HEK293 (cell line): ENCODE measurements at regions not wholly inside any gene's neighbourhood (a gene's known extent, or its start where the extent isn't known, plus 50 kb on each side); places are given as distances from the start of the nearest gene placed in this dataset.
A peak's percentile ranks its signal among the peaks of the same experiment; 100 is the strongest.

ENCODE experiments used
- CTCF ChIA-PET: fragments of 350-600 bp; formaldehyde crosslinking; extraction: SDS; loops from one replicate; lab custom pipeline; 2021; ENCODE audit warnings: antibody characterized with exemption; lab: Yijun Ruan, JAX
- POLR2A ChIA-PET: fragments of 300-600 bp; formaldehyde crosslinking; extraction: SDS; loops from one replicate; lab custom pipeline; 2020; ENCODE audit warnings: antibody characterized with exemption, inconsistent platforms; lab: Yijun Ruan, JAX
- H3K27ac ChIP-seq: fragments of 200-500 bp; sonication (Bioruptor generic); 2 replicates; pipeline ENCODE4 v1.5.1; 2014; ENCODE audit warnings: low read depth, low read length, control low read depth, inconsistent platforms; ENCODE audit errors: extremely low read depth
- H3K36me3 ChIP-seq, 2 experiments: fragments of 200-500 bp in 1 of 2; sonication (Bioruptor generic) in 1 of 2; 1 replicate in 1 of 2; 2 replicates in 1 of 2; pipeline ENCODE4 v1.5.1; 2014 to 2017; ENCODE audit warnings: inconsistent platforms in 2 of 2, low read length in 2 of 2; ENCODE audit not compliant: control insufficient read depth in 2 of 2, insufficient read depth in 1 of 2
- H3K4me1 ChIP-seq: fragments of 200-500 bp; sonication (Bioruptor generic); 2 replicates; pipeline ENCODE4 v1.5.1; 2014; ENCODE audit warnings: mild to moderate bottlenecking, low read length, inconsistent platforms; ENCODE audit not compliant: control insufficient read depth, insufficient read depth
- H3K4me3 ChIP-seq: 2 replicates; pipeline ENCODE4 v1.5.1; 2011; ENCODE audit warnings: low read depth, mild to moderate bottlenecking, control low read depth, low read length, moderate library complexity
- H3K9me3 ChIP-seq: fragments of 200-500 bp; sonication (Bioruptor generic); 2 replicates; pipeline ENCODE4 v1.5.1; 2014; ENCODE audit warnings: low read depth, low read length, inconsistent platforms; ENCODE audit not compliant: control insufficient read depth, insufficient read depth
- KLF9 ChIP-seq: fragments of 450-650 bp; formaldehyde crosslinking; IDR thresholded peaks from 2 replicates; pipeline ENCODE4 v1.5.1; 2016; ENCODE audit warnings: missing biosample characterization, missing genetic modification characterization, low read depth
- MYNN ChIP-seq: fragments of 450-650 bp; formaldehyde crosslinking; IDR thresholded peaks from 2 replicates; pipeline ENCODE4 v1.5.1; 2016; ENCODE audit warnings: missing biosample characterization, missing genetic modification characterization, borderline replicate concordance
- SCRT1 ChIP-seq: fragments of 450-650 bp; formaldehyde crosslinking; IDR thresholded peaks from 2 replicates; pipeline ENCODE4 v1.5.1; 2016; ENCODE audit warnings: missing biosample characterization, missing genetic modification characterization, borderline replicate concordance
- ZBTB21 ChIP-seq: fragments of 450-650 bp; formaldehyde crosslinking; IDR thresholded peaks from 2 replicates; pipeline ENCODE4 v1.5.1; 2017; ENCODE audit warnings: missing biosample characterization, missing genetic modification characterization
- ZBTB26 ChIP-seq: fragments of 450-650 bp; formaldehyde crosslinking; optimal IDR thresholded peaks from 2 replicates; pipeline ENCODE3; 2016; ENCODE audit warnings: missing biosample characterization, mild to moderate bottlenecking, missing genetic modification characterization
- ZFP3 ChIP-seq: fragments of 450-650 bp; formaldehyde crosslinking; IDR thresholded peaks from 2 replicates; pipeline ENCODE4 v1.5.1; 2016; ENCODE audit warnings: low read depth, missing biosample characterization, missing genetic modification characterization
- ZNF146 ChIP-seq: fragments of 450-650 bp; formaldehyde crosslinking; IDR thresholded peaks from 2 replicates; pipeline ENCODE4 v1.5.1; 2016; ENCODE audit warnings: missing biosample characterization, missing genetic modification characterization
- ZNF155 ChIP-seq: fragments of 450-650 bp; formaldehyde crosslinking; IDR thresholded peaks from 2 replicates; pipeline ENCODE4 v1.5.1; 2016; ENCODE audit warnings: missing biosample characterization, missing genetic modification characterization
- ZNF169 ChIP-seq: fragments of 450-650 bp; formaldehyde crosslinking; IDR thresholded peaks from 2 replicates; pipeline ENCODE4 v1.5.1; 2016; ENCODE audit warnings: missing biosample characterization, missing genetic modification characterization
- ZNF394 ChIP-seq: fragments of 450-650 bp; formaldehyde crosslinking; IDR thresholded peaks from 2 replicates; pipeline ENCODE4 v1.5.1; 2016; ENCODE audit warnings: missing biosample characterization, missing genetic modification characterization, mild to moderate bottlenecking, moderate library complexity, borderline replicate concordance
- ZNF488 ChIP-seq: fragments of 450-650 bp; formaldehyde crosslinking; IDR thresholded peaks from 2 replicates; pipeline ENCODE4 v1.5.1; 2016; ENCODE audit warnings: missing biosample characterization, missing genetic modification characterization
- ZNF561 ChIP-seq: fragments of 450-650 bp; IDR thresholded peaks from 2 replicates; pipeline ENCODE4 v1.5.1; 2018; ENCODE audit warnings: missing biosample characterization, missing genetic modification characterization, borderline replicate concordance
- ZNF704 ChIP-seq: fragments of 450-650 bp; formaldehyde crosslinking; IDR thresholded peaks from 2 replicates; pipeline ENCODE4 v1.5.1; 2016; ENCODE audit warnings: missing biosample characterization, missing genetic modification characterization

- H3K27ac ChIP-seq, result no peak overlapping the region
- H3K36me3 ChIP-seq, result no peaks in the 10 kb centered on the region
- TF ChIP-seq ZFP3 (no peak), ZNF561 (no peak), SCRT1 (no peak), KLF9 (tag by site-specific recombination) (no peak), ZBTB26 (tag by site-specific recombination) (no peak)
- CTCF ChIA-PET, result no interaction called here
- H3K4me1 ChIP-seq, result no peaks in the 10 kb centered on the region
- H3K4me3 ChIP-seq, result no peak overlapping the region
- no peaks in the 10 kb centered on the region for H3K9me3 ChIP-seq
- POLR2A ChIA-PET, result no interaction called here
These were observed 587.2 kb upstream of the SEMA6A start for GRCh38 chr5:117161718-117162335.

- Histone ChIP-seq H3K4me3 (no peak overlapping the region), H3K27ac (no peak overlapping the region), H3K4me1 (no peaks in the 10 kb centered on the region), H3K9me3 (no peaks in the 10 kb centered on the region), H3K36me3 (no peaks in the 10 kb centered on the region)
- ChIA-PET CTCF (interaction anchor here (0.6 kb wide), 1 partner anchor 44 kb away, joined by 4 read pairs; no protein-coding TSS in a partner anchor), POLR2A (no interaction called here)
- no peak for TF ChIP-seq ZNF394 (tag by site-specific recombination)
- TF ChIP-seq SCRT1, result 0 out of 2 replicates have a peak, but pooled peaks have one; percentile 22
These were observed 585.8 kb upstream of the SEMA6A start for GRCh38 chr5:117160391-117160790.

GRCh38 chr5:117149312-117149711 lies 574.7 kb upstream of the SEMA6A start:
- TF ChIP-seq ZNF169, result no peak
- no peak for TF ChIP-seq SCRT1
- TF ChIP-seq, all 188 proteins: peak for 0
- no peak overlapping the region for H3K27ac ChIP-seq
- H3K36me3 ChIP-seq, result no peaks in the 10 kb centered on the region
- H3K4me3 ChIP-seq, result no peak overlapping the region
- CTCF ChIA-PET, result no interaction called here
- H3K4me1 ChIP-seq, result no peaks in the 10 kb centered on the region
- POLR2A ChIA-PET, result no interaction called here
- H3K9me3 ChIP-seq, result no peaks in the 10 kb centered on the region

GRCh38 chr5:117144086-117144485 lies 569.5 kb upstream of the SEMA6A start:
- H3K4me1 ChIP-seq, result no peaks in the 10 kb centered on the region
- no peak overlapping the region for H3K4me3 ChIP-seq
- no peak overlapping the region for H3K27ac ChIP-seq
- ChIA-PET CTCF (interaction anchor here (0.6 kb wide), 1 partner anchor 572 kb away, joined by 4 read pairs; no protein-coding TSS in a partner anchor), POLR2A (no interaction called here)
- no peaks in the 10 kb centered on the region for H3K36me3 ChIP-seq
- no peak for TF ChIP-seq ZBTB21 (tag by site-specific recombination)
- no peak for TF ChIP-seq MYNN (tag by site-specific recombination)
- TF ChIP-seq ZNF704, result no peak
- no peak for TF ChIP-seq ZNF146 (tag by site-specific recombination)
- no peak for TF ChIP-seq ZNF488
- TF ChIP-seq ZNF155 (tag by site-specific recombination), result no peak
- no peaks in the 10 kb centered on the region for H3K9me3 ChIP-seq
